ENCODE measurements at regions not wholly inside any gene's neighbourhood (a gene's known extent, or its start where the extent isn't known, plus 50 kb on each side); places are given as distances from the start of the nearest gene placed in this dataset.

GRCh38 chr7:25965405-25966123 lies 186.4 kb upstream of the NFE2L3 start:
- no peaks in the 10 kb centered on the region for H3K4me1 ChIP-seq
- H3K9me3 ChIP-seq: no peaks in the 10 kb centered on the region
- no peaks in the 10 kb centered on the region for H3K36me3 ChIP-seq
- peaks cover 52% of the 10 kb centered on the region for H3K27me3 ChIP-seq
- 26 to 32% methylated on average over 6 of the region's 6 CpGs for WGBS, 2 donors (ENCODE audit: low coverage in 1 of 2)
- no peak overlapping the region for H3K27ac ChIP-seq
- TF ChIP-seq CTCF (IDR thresholded peaks at IDR 0.05) (no peak), POLR2A (IDR thresholded peaks at IDR 0.05) (no peak), EP300 (IDR thresholded peaks at IDR 0.05) (no peak), POLR2AphosphoS5 (IDR thresholded peaks at IDR 0.05) (no peak)
- H3K4me3 ChIP-seq: no peak overlapping the region
- ATAC-seq: no peak

- H3K9me3 ChIP-seq: no peaks in the 10 kb centered on the region
- peaks cover 50% of the 10 kb centered on the region for H3K27me3 ChIP-seq
- H3K27ac ChIP-seq: no peak overlapping the region
- TF ChIP-seq EP300 (IDR thresholded peaks at IDR 0.05) (no peak), CTCF (IDR thresholded peaks at IDR 0.05) (no peak), POLR2A (IDR thresholded peaks at IDR 0.05) (no peak), POLR2AphosphoS5 (IDR thresholded peaks at IDR 0.05) (no peak)
- ATAC-seq: no peak
- H3K36me3 ChIP-seq: no peaks in the 10 kb centered on the region
- no peaks in the 10 kb centered on the region for H3K4me1 ChIP-seq
- no peak overlapping the region for H3K4me3 ChIP-seq
Observed at GRCh38 chr7:25966469-25966868, 185.5 kb upstream of the NFE2L3 start.

GRCh38 chr7:25967278-25968204 lies 184.5 kb upstream of the NFE2L3 start:
- Histone ChIP-seq H3K9me3 (no peaks in the 10 kb centered on the region), H3K4me3 (no peak overlapping the region), H3K4me1 (no peaks in the 10 kb centered on the region), H3K27me3 (peaks cover 50% of the 10 kb centered on the region), H3K36me3 (no peaks in the 10 kb centered on the region), H3K27ac (no peak overlapping the region)
- 57 to 84% methylated on average over 1 to 4 of the region's 4 CpGs for WGBS, 2 donors (ENCODE audit: low coverage in 1 of 2)
- TF ChIP-seq POLR2AphosphoS5 (IDR thresholded peaks at IDR 0.05) (no peak), POLR2A (IDR thresholded peaks at IDR 0.05) (no peak), CTCF (IDR thresholded peaks at IDR 0.05) (no peak), EP300 (IDR thresholded peaks at IDR 0.05) (no peak)
- ATAC-seq: no peak

- peaks cover 45% of the 10 kb centered on the region for H3K27me3 ChIP-seq
- TF ChIP-seq EP300 (IDR thresholded peaks at IDR 0.05) (no peak), CTCF (IDR thresholded peaks at IDR 0.05) (no peak), POLR2A (IDR thresholded peaks at IDR 0.05) (no peak), POLR2AphosphoS5 (IDR thresholded peaks at IDR 0.05) (no peak)
- no peak for ATAC-seq
- no peaks in the 10 kb centered on the region for H3K36me3 ChIP-seq
- no peaks in the 10 kb centered on the region for H3K9me3 ChIP-seq
- H3K4me1 ChIP-seq: no peaks in the 10 kb centered on the region
- no peak overlapping the region for H3K27ac ChIP-seq
- H3K4me3 ChIP-seq: no peak overlapping the region
- 78 to 85% methylated on average over 6 to 13 of the region's 24 CpGs for WGBS, 2 donors (ENCODE audit: low coverage in 1 of 2)
Observed at GRCh38 chr7:25968205-25968993, 183.6 kb upstream of the NFE2L3 start.

Measured in gastroesophageal sphincter (tissue), 4 donors.